IPS-20b (cell line): ENCODE measurements at regions not wholly inside any gene's neighbourhood (a gene's known extent, or its start where the extent isn't known, plus 50 kb on each side); places are given as distances from the start of the nearest gene placed in this dataset.
A peak's percentile ranks its signal among the peaks of the same experiment; 100 is the strongest.

Experiments used
- H3K27ac ChIP-seq: one replicate; pipeline ENCODE4 v1.5.1; 2013; ENCODE audit warnings: low read length
- H3K27me3 ChIP-seq: 2 replicates; pipeline ENCODE4 v1.6.1; 2013; ENCODE audit warnings: mild to moderate bottlenecking, low read length, inconsistent platforms; ENCODE audit not compliant: insufficient read depth
- H3K36me3 ChIP-seq: 2 replicates; pipeline ENCODE4 v1.6.1; 2013; ENCODE audit warnings: low read depth, mild to moderate bottlenecking, inconsistent platforms, low read length, moderate library complexity; ENCODE audit not compliant: insufficient read depth
- H3K4me1 ChIP-seq: 2 replicates; pipeline ENCODE4 v1.6.1; 2013; ENCODE audit warnings: mild to moderate bottlenecking, control low read depth, inconsistent platforms, low read length, moderate library complexity; ENCODE audit not compliant: insufficient read depth
- H3K4me3 ChIP-seq: 2 replicates; pipeline ENCODE4 v1.5.1; 2013; ENCODE audit warnings: mild to moderate bottlenecking, low read length, inconsistent platforms
- H3K9ac ChIP-seq: 2 replicates; pipeline ENCODE4 v1.6.1; 2013; ENCODE audit warnings: low read depth, mild to moderate bottlenecking, inconsistent platforms, low read length, moderate library complexity
- H3K9me3 ChIP-seq: 2 replicates; pipeline ENCODE4 v1.6.1; 2013; ENCODE audit warnings: mild to moderate bottlenecking, low read depth, low read length, inconsistent platforms; ENCODE audit not compliant: insufficient read depth

- H3K4me3 ChIP-seq = peak overlapping the region; percentile 49; the same call in 1 of the 2 replicates
- peaks cover 7% of the 10 kb centered on the region; the same call in 1 of the 2 replicates for H3K4me1 ChIP-seq
Observed at GRCh38 chr16:66271074-66272060, 95.1 kb upstream of the CDH5 start.

GRCh38 chr16:66270333-66270927 lies 96.1 kb upstream of the CDH5 start:
- Histone ChIP-seq H3K27ac (no peak overlapping the region), H3K4me1 (peaks cover 3% of the 10 kb centered on the region; the same call in 1 of the 2 replicates), H3K36me3 (no peaks in the 10 kb centered on the region), H3K4me3 (peak overlapping the region; percentile 49; the same call in 1 of the 2 replicates), H3K9ac (peak overlapping the region; percentile 34; the same call in 1 of the 2 replicates), H3K9me3 (no peaks in the 10 kb centered on the region), H3K27me3 (peaks cover 41% of the 10 kb centered on the region)

More at GRCh38 chr16:66271074-66272060, 95.1 kb upstream of the CDH5 start:
- Histone ChIP-seq H3K27me3 (peaks cover 41% of the 10 kb centered on the region), H3K36me3 (no peaks in the 10 kb centered on the region), H3K9ac (no peak overlapping the region), H3K27ac (no peak overlapping the region), H3K9me3 (no peaks in the 10 kb centered on the region)

- peaks cover 3% of the 10 kb centered on the region; the same call in 1 of the 2 replicates for H3K4me1 ChIP-seq
- peaks cover 41% of the 10 kb centered on the region for H3K27me3 ChIP-seq
- peak overlapping the region; percentile 34; the same call in 1 of the 2 replicates for H3K9ac ChIP-seq
- peak overlapping the region; percentile 41; the same call in 1 of the 2 replicates for H3K4me3 ChIP-seq
- no peak overlapping the region for H3K27ac ChIP-seq
- H3K36me3 ChIP-seq = no peaks in the 10 kb centered on the region
- no peaks in the 10 kb centered on the region for H3K9me3 ChIP-seq
Observed at GRCh38 chr16:66269617-66270332, 96.7 kb upstream of the CDH5 start.

- H3K4me3 ChIP-seq = no peak overlapping the region
- H3K9me3 ChIP-seq = no peaks in the 10 kb centered on the region
- peaks cover 3% of the 10 kb centered on the region; the same call in 1 of the 2 replicates for H3K4me1 ChIP-seq
- H3K27ac ChIP-seq = no peak overlapping the region
- no peak overlapping the region for H3K9ac ChIP-seq
- H3K27me3 ChIP-seq = peaks cover 41% of the 10 kb centered on the region
- H3K36me3 ChIP-seq = no peaks in the 10 kb centered on the region
Observed at GRCh38 chr16:66267292-66268014, 99.0 kb upstream of the CDH5 start.

GRCh38 chr16:66266436-66267291 lies 99.8 kb upstream of the CDH5 start:
- Histone ChIP-seq H3K9ac (no peak overlapping the region), H3K4me1 (peaks cover 3% of the 10 kb centered on the region; the same call in 1 of the 2 replicates), H3K27ac (no peak overlapping the region), H3K27me3 (peaks cover 35% of the 10 kb centered on the region), H3K36me3 (no peaks in the 10 kb centered on the region), H3K9me3 (no peaks in the 10 kb centered on the region), H3K4me3 (no peak overlapping the region)

GRCh38 chr16:66265556-66266141 lies 100.8 kb upstream of the CDH5 start:
- H3K27ac ChIP-seq = no peak overlapping the region
- no peak overlapping the region for H3K9ac ChIP-seq
- peaks cover 3% of the 10 kb centered on the region; the same call in 1 of the 2 replicates for H3K4me1 ChIP-seq
- H3K9me3 ChIP-seq = no peaks in the 10 kb centered on the region
- no peaks in the 10 kb centered on the region for H3K36me3 ChIP-seq
- no peak overlapping the region for H3K4me3 ChIP-seq
- H3K27me3 ChIP-seq = peaks cover 26% of the 10 kb centered on the region

GRCh38 chr16:66265048-66265415 lies 101.5 kb upstream of the CDH5 start:
- no peaks in the 10 kb centered on the region for H3K36me3 ChIP-seq
- H3K27ac ChIP-seq = no peak overlapping the region
- peaks cover 3% of the 10 kb centered on the region; the same call in 1 of the 2 replicates for H3K4me1 ChIP-seq
- no peaks in the 10 kb centered on the region for H3K9me3 ChIP-seq
- H3K4me3 ChIP-seq = no peak overlapping the region
- peaks cover 23% of the 10 kb centered on the region for H3K27me3 ChIP-seq
- no peak overlapping the region for H3K9ac ChIP-seq

- Histone ChIP-seq H3K27ac (no peak overlapping the region), H3K27me3 (peaks cover 17% of the 10 kb centered on the region), H3K4me1 (peaks cover 3% of the 10 kb centered on the region; the same call in 1 of the 2 replicates), H3K9me3 (no peaks in the 10 kb centered on the region), H3K9ac (no peak overlapping the region), H3K4me3 (no peak overlapping the region), H3K36me3 (no peaks in the 10 kb centered on the region)
Observed at GRCh38 chr16:66264311-66265047, 102.0 kb upstream of the CDH5 start.

- H3K4me1 ChIP-seq = peaks cover 3% of the 10 kb centered on the region; the same call in 1 of the 2 replicates
- no peaks in the 10 kb centered on the region for H3K36me3 ChIP-seq
- no peak overlapping the region for H3K27ac ChIP-seq
- H3K9ac ChIP-seq = no peak overlapping the region
- H3K27me3 ChIP-seq = peaks cover 12% of the 10 kb centered on the region
- H3K9me3 ChIP-seq = no peaks in the 10 kb centered on the region
- H3K4me3 ChIP-seq = no peak overlapping the region
Observed at GRCh38 chr16:66263973-66264310, 102.5 kb upstream of the CDH5 start.
